CMK (cell line): ENCODE measurements at regions not wholly inside any gene's neighbourhood (a gene's known extent, or its start where the extent isn't known, plus 50 kb on each side); places are given as distances from the start of the nearest gene placed in this dataset.
"Not testable (repeated sequence)": the region's sequence is repeated elsewhere in the genome, so short reads cannot be mapped to it uniquely, and the experiment has no call there.

Experiments used
- DNase-seq: peaks from one replicate; pipeline ENCODE4 v3.0.0-alpha.2; 2010; ENCODE audit warnings: low read depth

DNA sequence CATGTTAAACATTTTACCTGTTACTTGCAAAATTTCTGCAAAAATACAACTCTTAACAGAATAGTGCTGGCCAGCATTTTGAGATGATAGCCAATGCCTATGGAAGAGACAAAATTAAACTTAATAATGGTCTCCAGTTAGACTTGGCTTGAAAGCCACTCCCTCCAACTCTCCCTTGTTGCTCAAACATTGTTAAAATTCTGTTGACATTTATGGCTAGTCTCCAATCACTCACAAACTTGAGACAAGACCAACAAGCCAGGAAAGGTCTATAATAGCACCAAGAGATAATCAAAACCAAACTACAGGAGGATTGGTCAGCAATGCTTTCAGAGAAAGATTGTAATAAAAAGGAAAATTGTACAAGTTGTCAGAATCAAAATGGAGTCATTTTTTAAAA, 770.7 kb upstream of the NXPH2 start:
- no peak for DNase-seq

DNA sequence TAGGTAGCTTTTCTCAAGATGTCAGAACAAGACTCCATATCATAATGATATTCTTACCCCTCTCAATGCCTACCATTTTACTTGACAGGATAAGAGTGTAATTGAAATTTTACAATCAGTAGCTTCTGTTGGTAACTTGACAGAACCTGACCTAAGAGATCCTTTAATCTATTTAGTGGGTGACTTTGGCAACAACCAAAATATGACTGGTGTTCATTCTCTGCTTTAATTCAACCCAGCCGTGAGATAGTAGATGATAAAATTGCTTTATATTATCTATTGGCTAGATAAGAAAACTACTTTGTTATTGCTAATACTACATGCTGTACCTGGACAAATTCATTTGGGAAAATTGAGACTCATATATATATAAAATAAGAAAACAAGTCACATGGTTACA, 770.2 kb upstream of the NXPH2 start:
- DNase-seq = no peak

DNA sequence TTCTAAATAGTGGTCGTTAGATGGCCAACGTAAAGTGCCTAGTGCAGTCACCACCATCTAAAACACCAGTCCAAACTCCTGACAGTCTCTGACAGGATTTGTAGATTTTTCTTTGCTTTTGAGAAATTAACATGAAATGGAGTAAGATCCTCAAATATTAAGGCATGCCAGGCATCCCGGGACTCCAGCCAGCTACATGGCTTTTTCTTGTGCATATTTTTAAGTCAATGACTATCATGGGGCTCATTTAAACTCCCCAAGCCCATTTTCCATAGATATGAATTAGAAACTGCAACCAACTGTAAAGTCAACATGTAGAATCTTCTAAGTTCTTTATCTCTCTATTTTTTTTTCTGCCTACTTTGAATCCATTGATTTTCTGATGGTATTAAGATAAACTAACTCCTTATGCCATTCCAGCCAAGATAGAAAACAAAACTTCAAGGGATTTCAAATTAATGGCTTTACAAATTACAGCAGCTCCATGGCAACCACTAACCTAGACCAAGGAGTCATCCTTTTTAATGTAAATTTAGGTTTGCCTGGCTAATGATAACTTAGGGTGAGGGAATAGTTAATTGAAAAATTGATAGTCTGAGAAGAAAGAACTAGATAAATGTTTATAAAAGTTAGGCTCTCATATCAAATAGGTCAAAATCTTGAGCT, 764.1 kb upstream of the NXPH2 start:
- DNase-seq = no peak

DNA sequence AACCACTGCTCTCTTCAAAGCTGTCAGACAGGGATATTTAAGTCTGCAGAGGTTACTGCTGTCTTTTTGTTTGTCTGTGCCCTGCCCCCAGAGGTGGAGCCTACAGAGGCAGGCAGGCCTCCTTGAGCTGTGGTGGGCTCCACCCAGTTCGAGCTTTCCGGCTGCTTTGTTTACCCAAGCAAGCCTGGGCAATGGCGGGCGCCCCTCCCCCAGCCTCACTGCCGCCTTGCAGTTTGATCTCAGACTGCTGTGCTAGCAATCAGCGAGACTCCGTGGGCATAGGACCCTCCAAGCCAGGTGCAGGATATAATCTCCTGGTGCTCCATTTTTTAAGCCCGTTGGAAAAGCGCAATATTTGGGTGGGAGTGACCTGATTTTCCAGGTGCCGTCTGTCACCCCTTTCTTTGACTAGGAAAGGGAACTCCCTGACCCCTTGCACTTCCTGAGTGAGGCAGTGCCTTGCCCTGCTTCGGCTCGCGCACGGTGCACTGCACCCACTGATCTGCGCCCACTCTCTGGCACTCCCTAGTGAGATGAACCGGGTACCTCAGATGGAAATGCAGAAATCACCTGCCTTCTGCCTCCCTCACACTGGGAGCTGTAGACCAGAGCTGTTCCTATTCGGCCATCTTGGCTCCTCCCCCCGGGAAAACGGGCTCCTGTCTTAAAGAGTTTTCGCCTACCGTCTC, 758.3 kb upstream of the NXPH2 start:
- not testable (repeated sequence) for DNase-seq

DNA sequence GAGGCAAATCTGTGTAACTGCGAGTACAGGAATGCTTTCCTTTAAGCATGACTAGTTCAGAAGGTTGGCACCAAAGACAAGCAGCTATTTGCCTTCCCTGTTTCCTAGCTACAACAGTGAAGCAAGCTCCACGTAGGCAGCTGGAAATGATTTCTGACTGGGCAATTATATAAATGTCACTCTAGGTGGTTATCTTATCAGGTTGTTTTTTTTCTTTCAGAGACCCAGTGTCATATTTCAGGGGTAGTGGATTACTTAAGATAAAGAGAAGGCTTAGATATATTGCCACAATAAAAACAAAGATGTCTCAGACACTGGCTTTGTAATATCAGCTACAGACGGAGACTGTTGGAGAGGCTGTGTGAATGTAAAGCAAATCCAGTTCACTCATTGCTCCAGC, 748.9 kb upstream of the NXPH2 start:
- DNase-seq = no peak

DNA sequence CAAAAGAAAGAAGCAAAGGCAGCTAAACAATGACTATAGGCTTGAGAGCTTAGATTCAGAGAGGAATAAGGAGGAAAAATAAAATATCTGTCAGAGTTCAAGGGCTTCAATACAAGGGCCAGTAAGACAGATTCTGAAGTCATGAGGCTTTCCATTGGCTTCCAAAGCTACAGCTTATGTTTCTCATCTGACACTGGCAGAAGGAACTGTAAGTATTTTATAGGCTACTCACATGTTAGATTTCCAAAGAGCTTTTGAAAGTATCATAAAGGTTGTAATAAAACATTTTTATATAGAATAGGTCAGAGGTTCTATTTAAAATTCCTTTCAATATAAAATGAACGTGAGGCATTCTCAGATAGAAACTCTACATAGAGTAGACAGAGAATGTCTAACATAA, 746.6 kb upstream of the NXPH2 start:
- DNase-seq = no peak

DNA sequence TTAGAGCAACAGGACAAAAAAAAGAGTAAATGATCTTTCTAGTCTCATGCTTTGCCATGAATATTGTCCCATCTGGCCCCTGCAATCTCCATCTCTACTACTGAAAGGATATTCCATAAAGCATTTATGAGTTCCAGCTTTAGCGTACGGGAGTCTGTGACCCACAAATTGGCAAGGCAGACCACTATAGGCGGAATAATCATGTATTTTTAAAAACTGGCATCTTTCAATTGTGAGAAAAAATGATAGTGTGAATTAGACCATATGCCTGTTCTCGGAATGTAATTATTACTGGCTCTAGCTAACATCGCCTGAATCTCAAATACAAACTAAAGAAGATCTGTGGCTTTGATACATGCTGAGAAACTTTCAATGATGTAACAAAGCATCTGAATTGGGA, 738.1 kb upstream of the NXPH2 start:
- DNase-seq = no peak

DNA sequence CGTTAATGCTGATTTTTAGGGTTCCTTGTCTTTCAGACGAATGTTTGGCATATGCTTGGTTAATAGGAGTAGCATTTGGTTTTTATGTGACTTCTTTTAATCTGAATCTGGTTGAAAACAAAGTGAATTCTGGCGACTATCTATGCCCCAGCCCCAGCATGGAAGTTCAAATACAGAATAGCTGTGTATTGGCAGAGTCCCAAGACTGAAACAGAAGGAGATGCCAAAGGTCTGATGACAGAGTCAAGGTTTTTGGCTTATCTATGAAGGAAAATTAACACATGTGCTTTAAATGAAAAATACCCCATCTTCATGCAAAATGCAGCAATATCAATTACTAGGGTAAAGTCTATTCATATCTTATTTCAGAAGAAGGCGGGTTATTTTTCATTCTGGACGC, 734.8 kb upstream of the NXPH2 start:
- DNase-seq = no peak

DNA sequence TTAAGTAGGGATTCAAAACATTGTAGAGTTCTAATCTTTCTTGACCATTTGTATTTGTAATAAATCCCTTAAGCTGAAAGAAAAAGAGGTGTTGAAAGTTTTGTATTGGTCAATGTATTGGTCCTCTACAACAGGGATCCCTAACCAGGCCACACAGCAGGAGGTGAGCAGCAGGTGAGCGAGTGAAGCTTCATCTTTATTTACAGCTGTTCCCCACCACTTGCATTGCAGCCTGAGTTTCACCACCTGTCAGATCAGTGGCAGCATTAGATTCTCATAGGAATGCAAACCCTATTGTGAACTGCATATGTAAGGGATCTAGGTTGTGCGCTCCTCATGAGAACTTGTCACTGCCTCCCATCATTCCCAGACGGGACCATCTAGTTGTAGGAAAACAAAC, 715.7 kb upstream of the NXPH2 start:
- no peak for DNase-seq

DNA sequence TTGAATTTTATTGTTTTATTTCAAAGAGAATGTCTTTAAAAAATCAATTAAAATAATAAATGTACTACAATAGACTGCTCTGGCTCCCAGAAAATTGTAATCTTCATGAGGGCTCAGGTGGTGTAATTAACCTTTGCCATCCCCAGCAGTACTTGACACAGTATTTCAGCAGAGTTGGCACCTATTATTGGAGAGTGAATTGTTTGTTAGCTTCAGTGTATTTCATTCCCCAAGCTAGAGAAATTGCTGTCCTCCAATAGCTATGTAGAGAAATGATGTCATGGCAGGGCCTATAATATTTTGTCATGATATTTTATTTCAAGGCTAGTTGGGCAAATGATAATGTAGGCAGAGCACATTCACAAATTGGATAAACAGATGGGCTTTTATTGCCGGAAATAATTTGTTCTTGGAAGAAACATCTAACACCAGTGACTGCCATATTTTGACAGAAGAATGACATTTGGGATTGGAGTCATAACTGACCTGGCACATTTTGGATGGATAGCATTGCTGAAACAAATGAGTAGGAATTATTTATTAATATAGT, 712.0 kb upstream of the NXPH2 start:
- DNase-seq = no peak

DNA sequence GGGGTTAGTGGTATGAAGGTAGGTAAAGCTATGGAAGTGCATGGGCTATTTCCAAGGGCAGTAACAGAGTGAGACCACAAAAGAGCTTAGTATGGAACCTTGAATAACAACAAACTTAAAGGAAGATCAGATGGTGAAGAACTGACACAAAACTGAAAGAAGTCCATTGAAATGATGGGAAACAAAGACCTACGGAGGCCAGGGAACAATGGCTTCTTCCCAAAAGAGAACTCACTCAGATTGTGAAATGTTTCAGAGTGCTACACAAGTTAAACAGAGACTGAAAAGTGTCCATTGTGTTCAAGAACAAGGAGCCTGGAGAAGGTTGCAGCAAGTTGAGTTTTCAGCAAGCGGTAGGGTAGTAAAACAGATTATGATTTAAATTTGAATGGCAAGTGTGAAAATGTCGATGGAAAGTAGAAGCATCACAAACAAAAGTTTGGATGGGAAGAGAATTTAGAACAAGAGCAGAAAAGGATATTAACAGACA, 700.0 kb upstream of the NXPH2 start:
- DNase-seq = no peak

DNA sequence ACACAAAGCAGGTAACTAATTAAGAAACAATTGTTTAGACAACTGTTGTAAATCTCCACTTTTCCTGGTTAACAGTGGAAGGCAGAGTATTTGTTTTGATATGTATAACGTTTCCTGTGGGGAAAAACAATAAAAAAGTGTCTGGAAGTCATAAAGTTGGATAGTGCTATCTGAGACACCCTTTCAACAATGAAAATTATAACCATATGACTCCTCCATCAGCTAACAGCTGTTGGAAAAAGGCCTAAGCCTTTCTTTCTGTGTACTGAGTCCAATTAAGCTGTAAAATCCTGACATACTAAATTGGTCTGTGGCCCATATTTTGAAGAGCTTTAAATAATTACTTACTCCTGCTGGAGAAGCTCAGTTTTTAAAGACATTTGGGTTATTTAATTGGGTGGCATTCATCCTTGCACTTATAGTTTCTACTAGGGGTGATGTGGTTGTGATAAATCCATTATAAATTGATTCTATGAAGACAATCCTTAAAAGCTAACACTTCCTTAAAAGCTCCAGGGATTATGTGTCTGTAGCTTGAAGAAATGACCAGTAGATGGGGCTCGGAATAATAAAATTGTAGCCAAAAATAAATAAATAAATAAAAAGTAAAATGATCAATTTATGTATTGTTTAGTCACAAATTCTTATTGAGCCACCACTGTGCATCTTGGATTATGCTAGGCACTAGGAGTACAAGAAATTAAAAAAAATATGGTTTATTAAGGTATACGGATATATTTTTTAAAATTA, 698.1 kb upstream of the NXPH2 start:
- DNase-seq = no peak

DNA sequence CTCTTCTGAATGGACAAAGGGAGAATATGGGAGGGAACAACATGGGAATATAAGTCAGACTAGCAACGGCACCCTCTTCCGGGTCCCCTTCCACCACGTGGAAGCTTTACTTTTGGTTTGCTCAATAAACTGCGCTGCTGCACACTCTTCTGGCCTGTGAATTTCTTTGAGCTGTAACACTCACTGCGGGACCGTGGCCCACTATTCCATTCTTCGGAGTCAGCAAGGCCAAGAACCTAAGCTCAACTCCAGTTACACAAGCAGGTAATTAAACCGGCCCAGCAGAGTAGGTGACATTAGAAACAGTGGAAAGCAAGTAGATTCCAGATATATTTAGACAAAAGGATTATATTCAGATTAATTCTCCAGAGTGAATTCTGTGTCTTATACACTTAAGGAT, 697.4 kb upstream of the NXPH2 start:
- DNase-seq = no peak

DNA sequence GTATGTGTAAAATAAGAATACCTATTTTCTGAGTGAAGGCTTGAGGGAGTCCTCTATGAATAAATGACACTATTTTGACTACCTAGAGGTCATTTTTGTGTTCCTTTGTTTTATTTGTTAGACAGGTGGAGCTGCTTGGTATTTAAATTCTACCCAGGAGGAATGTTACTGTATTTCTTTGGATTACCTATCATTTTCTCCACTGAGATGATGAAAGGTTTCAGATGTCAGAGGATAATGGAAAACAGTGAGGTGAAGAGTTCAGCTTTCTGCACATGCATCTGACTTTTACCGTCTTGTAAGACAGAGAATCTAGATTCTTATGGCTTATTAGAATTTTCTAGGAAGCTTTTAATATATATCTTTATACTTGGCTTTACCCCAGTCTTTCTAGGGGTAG, 689.8 kb upstream of the NXPH2 start:
- DNase-seq = no peak

DNA sequence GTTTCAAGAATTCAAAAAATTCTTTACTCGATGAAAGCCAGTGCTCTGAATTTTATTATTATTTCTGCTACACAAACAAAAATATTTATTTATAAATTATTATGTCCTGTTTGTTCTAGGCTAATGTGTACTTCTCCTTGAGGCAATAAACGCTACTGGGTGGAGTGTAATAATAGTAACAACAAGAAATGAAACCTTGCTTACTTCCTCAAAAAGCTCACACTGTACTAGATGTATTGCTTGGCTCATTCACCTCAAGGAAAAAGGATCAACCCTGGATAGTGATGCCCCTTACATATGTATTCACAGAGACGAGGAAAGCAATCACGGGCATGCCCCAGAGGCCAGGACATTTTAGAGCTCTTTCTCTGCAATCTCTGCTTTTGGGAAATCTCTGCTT, 685.6 kb upstream of the NXPH2 start:
- DNase-seq = no peak

DNA sequence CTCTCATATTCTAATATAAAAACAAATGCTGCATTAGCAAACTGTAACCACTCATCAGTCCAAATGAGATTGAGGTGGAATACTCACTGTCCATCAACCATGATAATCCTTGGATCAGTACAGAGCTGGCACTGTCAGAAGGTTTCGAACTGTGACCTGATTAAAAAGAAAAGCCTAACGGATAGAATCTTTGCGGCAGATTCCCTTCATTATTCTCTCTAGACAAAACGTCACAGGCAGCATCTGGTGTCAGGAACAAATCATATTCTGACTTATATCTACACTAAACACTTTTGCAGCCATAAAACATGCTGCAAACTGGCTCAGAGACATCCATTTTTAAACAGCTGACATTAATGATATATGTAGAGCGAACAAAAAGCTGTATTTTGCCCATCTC, 677.7 kb upstream of the NXPH2 start:
- no peak for DNase-seq

DNA sequence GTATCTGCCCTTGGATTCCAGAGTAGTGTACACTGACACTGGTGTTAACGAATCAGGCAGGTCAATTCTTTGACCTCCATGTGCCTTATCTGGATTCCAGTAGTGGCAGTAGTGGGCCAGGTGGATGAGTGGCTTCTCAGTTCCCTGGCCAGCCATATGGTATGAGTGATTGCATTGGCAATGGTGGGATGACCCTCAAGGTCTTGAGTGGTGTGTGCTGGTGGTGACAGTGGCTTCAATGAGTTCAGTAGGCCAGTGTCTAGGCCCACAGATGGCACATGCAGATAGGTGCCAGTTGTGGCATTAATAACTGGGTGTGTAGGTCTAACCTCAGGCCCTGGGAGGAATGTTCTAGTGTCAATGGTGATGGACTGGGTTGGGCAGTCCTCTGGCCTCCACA, 674.1 kb upstream of the NXPH2 start:
- DNase-seq = no peak

DNA sequence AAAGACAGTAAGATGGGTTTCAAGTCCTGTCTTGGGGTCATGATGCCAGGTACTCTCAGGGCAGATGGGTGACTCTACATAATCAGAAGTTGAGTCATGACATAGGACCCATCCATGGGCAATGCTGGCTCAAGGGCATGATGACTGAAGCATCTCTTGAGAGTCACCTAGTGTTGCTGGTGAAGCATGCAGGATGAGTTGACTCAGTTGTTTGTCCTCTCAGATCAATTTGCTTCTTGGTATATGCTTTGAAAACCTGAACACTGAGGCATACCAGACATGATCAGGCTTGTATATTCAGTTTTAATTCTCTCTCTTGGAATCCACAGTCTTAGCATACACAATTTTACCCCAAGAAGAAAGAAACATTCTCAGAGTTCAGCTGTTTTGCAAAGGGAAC, 658.9 kb upstream of the NXPH2 start:
- no peak for DNase-seq

DNA sequence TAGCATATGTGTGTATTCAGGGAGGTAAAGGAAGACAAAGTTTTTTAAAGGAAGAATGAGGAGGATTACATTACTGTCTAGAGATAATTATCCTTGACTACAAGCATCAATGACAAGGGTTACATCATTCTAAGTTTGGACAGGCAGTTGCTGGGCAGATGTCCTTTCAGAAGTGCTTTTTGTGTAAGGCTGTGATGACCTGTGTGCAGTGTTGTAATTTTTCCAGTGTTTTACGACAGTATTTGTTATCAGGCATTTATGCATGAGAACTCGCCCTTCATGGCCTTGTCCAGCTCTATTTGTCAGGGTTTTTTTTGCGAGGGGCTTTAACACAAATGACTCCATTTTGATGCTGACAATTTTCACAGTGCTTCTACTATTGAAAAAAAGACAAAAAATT, 658.3 kb upstream of the NXPH2 start:
- DNase-seq = no peak

DNA sequence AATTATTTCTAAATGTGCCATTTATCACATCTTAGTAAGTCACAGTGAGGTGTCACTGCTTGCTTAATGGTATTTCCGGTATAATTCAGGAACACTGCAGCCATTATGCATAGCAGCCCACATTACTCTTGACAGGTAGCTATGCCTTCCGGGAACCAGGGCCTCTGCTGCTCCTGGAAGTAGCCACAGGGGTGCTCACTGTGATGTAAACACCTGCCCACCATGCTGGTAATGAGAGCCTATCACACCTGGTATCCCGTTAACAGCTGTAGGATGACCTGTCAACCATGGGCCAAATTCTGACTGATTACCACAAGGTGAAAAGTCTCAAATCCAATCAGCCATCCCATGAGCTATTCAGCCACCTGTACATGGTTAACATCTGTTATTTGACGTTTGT, 647.0 kb upstream of the NXPH2 start:
- no peak for DNase-seq

DNA sequence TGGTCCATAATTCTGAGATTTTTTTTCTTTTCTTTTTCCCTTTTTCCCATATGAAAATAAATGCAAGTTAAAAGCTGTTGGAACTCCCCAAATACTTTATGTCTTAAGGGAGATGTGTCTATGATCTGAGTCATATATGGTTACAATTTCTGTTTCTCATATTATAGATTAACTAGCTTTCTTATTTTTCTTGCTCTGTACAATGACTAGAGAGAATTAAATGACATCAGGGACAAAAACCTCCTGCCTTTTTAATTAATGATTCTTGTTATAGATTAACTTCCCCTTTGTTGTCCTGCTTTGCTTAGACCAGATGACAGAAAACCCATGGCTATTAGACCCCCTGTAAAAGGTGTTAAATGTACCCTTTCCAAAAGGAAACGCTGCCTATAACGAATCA, 643.9 kb upstream of the NXPH2 start:
- no peak for DNase-seq

DNA sequence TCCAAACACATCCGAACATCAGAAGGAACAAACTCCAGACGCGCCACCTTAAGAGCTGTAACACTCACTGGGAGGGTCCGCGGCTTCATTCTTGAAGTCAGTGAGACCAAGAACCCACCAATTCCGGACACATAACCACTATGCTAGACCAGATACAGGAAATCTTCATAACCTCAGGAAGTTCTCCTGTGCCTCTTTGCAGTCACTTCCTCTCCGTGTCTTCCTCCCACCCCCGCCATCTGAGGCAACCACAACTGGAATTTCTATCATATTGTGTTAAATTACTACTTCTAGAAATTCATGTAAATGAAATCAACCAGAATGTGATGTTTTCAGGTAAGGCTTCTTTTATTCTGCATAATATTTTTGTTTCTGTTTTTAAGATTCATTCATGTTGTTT, 631.0 kb upstream of the NXPH2 start:
- no peak for DNase-seq

DNA sequence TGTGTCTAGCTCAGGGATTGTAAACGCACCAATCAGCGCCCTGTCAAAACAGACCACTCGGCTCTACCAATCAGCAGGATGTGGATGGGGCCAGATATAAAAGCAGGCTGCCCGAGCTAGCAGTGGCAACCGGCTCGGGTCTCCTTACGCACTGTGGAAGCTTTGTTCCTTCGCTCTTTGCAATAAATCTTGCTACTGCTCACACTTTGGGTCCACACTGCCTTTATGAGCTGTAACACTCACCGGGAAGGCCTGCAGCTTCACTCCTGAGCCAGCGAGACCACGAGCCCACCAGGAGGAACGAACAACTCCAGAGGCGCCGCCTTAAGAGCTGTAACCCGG, 630.6 kb upstream of the NXPH2 start:
- DNase-seq = not testable (repeated sequence)
